GM23248 (cell line): ENCODE measurements at regions not wholly inside any gene's neighbourhood (a gene's known extent, or its start where the extent isn't known, plus 50 kb on each side); places are given as distances from the start of the nearest gene placed in this dataset.

Experiments used
- DNase-seq: peaks from one replicate; pipeline ENCODE4 v3.0.0-alpha.2; 2015
- H2AFZ ChIP-seq: fragments of 200-600 bp; sonication (generic); 2 replicates; pipeline ENCODE4 v1.6.1; 2016; ENCODE audit warnings: antibody characterized with exemption
- H3F3A ChIP-seq: fragments of 200-600 bp; sonication (generic); 2 replicates; pipeline ENCODE4 v1.6.1; 2016; ENCODE audit warnings: mild to moderate bottlenecking, antibody characterized with exemption, mixed run types; ENCODE audit not compliant: insufficient read depth
- H3K27ac ChIP-seq: fragments of 200-600 bp; sonication (generic); 2 replicates; pipeline ENCODE4 v1.5.1; 2016; ENCODE audit warnings: mild to moderate bottlenecking
- H3K27me3 ChIP-seq: fragments of 200-600 bp; sonication (generic); replicated peaks from 2 replicates; pipeline ENCODE4 v1.6.1; 2016; ENCODE audit warnings: mild to moderate bottlenecking; ENCODE audit not compliant: insufficient read depth
- H3K36me3 ChIP-seq: fragments of 200-600 bp; sonication (generic); 2 replicates; pipeline ENCODE4 v1.6.1; 2016; ENCODE audit warnings: low read depth, mild to moderate bottlenecking
- H3K4me1 ChIP-seq: fragments of 200-600 bp; sonication (generic); 2 replicates; pipeline ENCODE4 v1.6.1; 2016; ENCODE audit warnings: mild to moderate bottlenecking; ENCODE audit not compliant: insufficient read depth
- H3K4me2 ChIP-seq: fragments of 200-600 bp; sonication (generic); one replicate; pipeline ENCODE4 v1.6.1; 2016; ENCODE audit warnings: mild to moderate bottlenecking; ENCODE audit not compliant: unreplicated experiment
- H3K4me3 ChIP-seq: fragments of 200-600 bp; sonication (generic); 2 replicates; pipeline ENCODE4 v1.5.1; 2016; ENCODE audit warnings: mild to moderate bottlenecking
- H3K79me2 ChIP-seq: fragments of 200-600 bp; sonication (generic); 2 replicates; pipeline ENCODE4 v1.6.1; 2016; ENCODE audit warnings: mild to moderate bottlenecking; ENCODE audit not compliant: insufficient read depth
- H3K9ac ChIP-seq: fragments of 200-600 bp; sonication (generic); 2 replicates; pipeline ENCODE4 v1.6.1; 2016; ENCODE audit warnings: mild to moderate bottlenecking
- H3K9me2 ChIP-seq: fragments of 200-600 bp; sonication (generic); 2 replicates; pipeline ENCODE4 v1.6.1; 2016; ENCODE audit warnings: mixed run types, mild to moderate bottlenecking, moderate library complexity; ENCODE audit not compliant: insufficient read depth
- H3K9me3 ChIP-seq: fragments of 200-600 bp; sonication (generic); one replicate; pipeline ENCODE4 v1.6.1; 2017; ENCODE audit warnings: low read depth
- H4K20me1 ChIP-seq: fragments of 200-600 bp; sonication (generic); 2 replicates; pipeline ENCODE4 v1.6.0; 2016; ENCODE audit not compliant: insufficient read depth
- EZH2 ChIP-seq: fragments of 200-600 bp; sonication (generic); IDR thresholded peaks from 2 replicates; pipeline ENCODE4 v1.6.1; 2018; ENCODE audit warnings: antibody characterized with exemption, mild to moderate bottlenecking; ENCODE audit not compliant: insufficient read depth, poor library complexity, severe bottlenecking
- EZH2phosphoT487 ChIP-seq: fragments of 200-600 bp; sonication (generic); IDR thresholded peaks from 2 replicates; pipeline ENCODE4 v1.6.1; 2018; ENCODE audit warnings: antibody characterized with exemption, moderate library complexity, mild to moderate bottlenecking, low read depth; ENCODE audit not compliant: insufficient read depth
- WGBS, 2 experiments: methylation state at CpG; one replicate each; pipeline ENCODE4 v1.1.6; 2015 to 2017; ENCODE audit warnings: low lambda C conversion rate in 2 of 2, low coverage in 1 of 2; ENCODE audit errors: missing lambda C conversion rate in 2 of 2; 5-methylcytosine and 5-hydroxymethylcytosine counted together
- in situ Hi-C: fragments of 300-500 bp; cut with MboI; formaldehyde crosslinking; loops from 2 replicates; pipeline ENCODE4 v1.15.0; 2020

DNA sequence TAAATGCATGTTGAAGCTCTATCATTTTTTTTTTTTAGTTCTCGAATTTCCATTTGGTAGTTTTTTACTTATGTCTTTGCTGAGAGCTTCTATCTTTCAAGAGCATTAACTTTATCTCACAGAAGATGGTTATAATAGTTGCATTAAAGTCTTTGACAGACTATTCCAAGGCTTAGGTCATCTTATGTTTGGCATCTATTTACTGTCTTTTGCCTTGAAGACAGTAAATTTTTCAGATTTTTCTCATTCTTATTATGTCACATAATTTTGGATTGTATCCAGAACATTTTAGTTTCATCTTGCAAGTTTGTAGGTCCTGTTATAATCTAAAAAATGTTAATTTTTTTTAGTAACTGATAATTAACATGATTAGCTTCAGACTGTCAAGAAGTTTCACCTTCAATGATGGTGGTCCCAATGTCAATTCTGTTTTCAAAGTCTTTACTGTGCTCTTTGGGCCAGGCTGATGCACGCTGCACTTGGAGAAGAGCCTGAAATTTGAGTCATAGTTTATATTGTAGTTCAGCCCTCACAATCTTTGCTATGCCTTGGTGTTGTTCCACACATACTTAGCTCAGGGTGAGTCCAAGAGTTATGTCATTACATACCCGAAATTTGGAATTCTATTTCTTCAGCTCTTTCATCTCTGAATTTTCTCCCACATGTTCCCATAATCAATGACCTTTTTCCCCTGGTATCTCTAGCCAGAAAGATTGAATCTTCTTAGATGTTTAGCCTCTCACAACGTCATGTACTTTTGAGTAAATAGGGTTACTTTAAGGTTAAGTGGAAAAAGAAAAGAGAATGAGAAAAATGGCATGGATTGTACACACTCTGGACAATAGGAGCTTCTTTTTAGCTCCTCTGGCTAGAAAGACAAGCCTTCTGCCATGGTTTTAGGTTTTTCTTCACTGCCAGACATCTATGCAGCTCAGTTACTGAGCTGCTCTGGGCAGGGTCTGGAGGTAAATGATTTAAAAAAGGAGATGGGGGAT, 110.3 kb upstream of the BTBD3 start:
- Histone ChIP-seq H3K27me3 (no peaks in the 10 kb centered on the region), H3K4me1 (peaks cover 56% of the 10 kb centered on the region), H3K36me3 (no peaks in the 10 kb centered on the region), H4K20me1 (no peaks in the 10 kb centered on the region), H3K79me2 (no peaks in the 10 kb centered on the region), H3K4me3 (peak overlapping the region; percentile 31; the same call in 1 of the 2 replicates), H2AFZ (no peak overlapping the region; the same call in 1 of the 2 replicates), H3K9me3 (no peaks in the 10 kb centered on the region), H3K9ac (no peak overlapping the region), H3K9me2 (no peaks in the 10 kb centered on the region), H3K4me2 (peak overlapping the region; percentile 49), H3K27ac (peak overlapping the region; percentile 50), H3F3A (peaks cover 38% of the 10 kb centered on the region)
- peak; percentile 93 for DNase-seq
- in situ Hi-C loops, result no loop called here
- TF ChIP-seq EZH2phosphoT487 (no peak), EZH2 (no peak)
- WGBS, 2 experiments, result 8 to 15% methylated on average over 4 of the region's 4 CpGs

DNA sequence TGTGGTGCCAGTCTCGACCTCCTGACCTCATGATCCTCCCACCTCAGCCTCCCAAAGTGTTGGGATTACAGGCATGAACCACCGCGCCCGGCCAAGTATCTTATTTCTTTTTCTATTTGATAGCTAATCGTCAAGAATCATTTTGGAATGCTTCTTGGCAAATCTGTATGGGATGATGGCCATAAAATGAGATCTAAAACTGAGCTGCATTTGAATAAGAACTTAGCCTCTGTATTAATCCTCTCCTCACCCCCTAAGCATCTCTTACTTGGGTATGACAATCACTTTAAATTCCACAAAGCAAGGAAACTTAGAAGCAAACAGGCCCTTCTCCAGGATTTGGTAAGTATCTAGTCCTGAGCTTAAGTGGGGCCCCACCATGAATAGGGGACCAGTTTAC, 108.9 kb upstream of the BTBD3 start:
- Histone ChIP-seq H3K9me2 (no peaks in the 10 kb centered on the region), H3K79me2 (no peaks in the 10 kb centered on the region), H3K9me3 (no peaks in the 10 kb centered on the region), H3K27ac (no peak overlapping the region), H3K4me3 (no peak overlapping the region), H3K4me2 (no peak overlapping the region), H3K36me3 (no peaks in the 10 kb centered on the region), H3K9ac (no peak overlapping the region), H3K27me3 (no peaks in the 10 kb centered on the region), H3F3A (peaks cover 46% of the 10 kb centered on the region), H2AFZ (no peak overlapping the region), H4K20me1 (no peaks in the 10 kb centered on the region), H3K4me1 (peaks cover 66% of the 10 kb centered on the region)
- in situ Hi-C loops, result no loop called here
- 73 to 80% methylated on average over 5 of the region's 5 CpGs for WGBS, 2 experiments
- TF ChIP-seq EZH2, result no peak
- no peak for TF ChIP-seq EZH2phosphoT487
- DNase-seq, result no peak

DNA sequence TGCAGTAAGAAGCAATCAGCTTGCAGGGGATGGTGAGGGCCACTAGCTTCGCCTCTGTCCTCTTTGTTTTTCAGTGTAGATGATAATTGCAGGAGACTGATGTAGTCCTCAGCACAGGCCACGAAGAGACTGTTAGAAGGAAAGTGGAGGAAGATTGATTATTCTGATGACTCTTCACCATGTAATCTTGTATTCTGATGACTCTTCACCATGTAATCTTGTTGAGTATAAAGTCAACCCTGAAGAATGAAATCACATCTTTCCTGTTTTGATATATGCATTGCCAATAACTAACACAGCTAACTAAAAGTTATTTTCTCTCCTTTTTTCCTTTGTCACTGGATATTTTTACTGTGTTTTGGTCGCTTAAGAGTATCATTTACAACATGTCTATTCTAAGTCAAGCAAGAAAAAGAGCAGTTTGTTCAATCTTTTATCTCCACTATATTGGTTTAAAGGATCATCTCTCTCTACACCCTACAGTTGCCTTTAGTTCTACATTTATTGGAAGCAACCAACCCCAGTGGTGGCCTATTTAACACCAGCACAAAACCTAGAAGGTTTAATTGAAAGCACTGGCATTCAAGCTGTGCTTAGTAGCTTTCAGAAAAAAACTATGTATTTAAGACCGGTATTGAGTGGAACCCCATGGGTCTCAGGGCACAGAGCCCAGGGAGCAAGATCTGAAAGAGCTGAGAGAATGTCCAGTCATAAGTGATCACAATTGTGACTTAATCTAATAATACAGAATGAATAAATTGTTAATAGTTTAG, 107.2 kb upstream of the BTBD3 start:
- WGBS, 2 experiments, result 3 to 7% methylated on average over 4 of the region's 4 CpGs
- H3K4me3 ChIP-seq, result peak overlapping the region; percentile 34
- no peaks in the 10 kb centered on the region for H3K9me3 ChIP-seq
- H3K27me3 ChIP-seq, result no peaks in the 10 kb centered on the region
- peak overlapping the region; percentile 49 for H3K4me2 ChIP-seq
- H3K27ac ChIP-seq, result peak overlapping the region; percentile 60
- H3K9me2 ChIP-seq, result no peaks in the 10 kb centered on the region
- peaks cover 77% of the 10 kb centered on the region for H3K4me1 ChIP-seq
- H3K9ac ChIP-seq, result no peak overlapping the region
- no peaks in the 10 kb centered on the region for H3K36me3 ChIP-seq
- peak; percentile 80 for DNase-seq
- in situ Hi-C loops, result no loop called here
- peak overlapping the region; percentile 21 for H2AFZ ChIP-seq
- H3F3A ChIP-seq, result peaks cover 51% of the 10 kb centered on the region
- TF ChIP-seq EZH2, result no peak
- peak; percentile 88 for TF ChIP-seq EZH2phosphoT487
- no peaks in the 10 kb centered on the region for H3K79me2 ChIP-seq
- no peaks in the 10 kb centered on the region for H4K20me1 ChIP-seq

DNA sequence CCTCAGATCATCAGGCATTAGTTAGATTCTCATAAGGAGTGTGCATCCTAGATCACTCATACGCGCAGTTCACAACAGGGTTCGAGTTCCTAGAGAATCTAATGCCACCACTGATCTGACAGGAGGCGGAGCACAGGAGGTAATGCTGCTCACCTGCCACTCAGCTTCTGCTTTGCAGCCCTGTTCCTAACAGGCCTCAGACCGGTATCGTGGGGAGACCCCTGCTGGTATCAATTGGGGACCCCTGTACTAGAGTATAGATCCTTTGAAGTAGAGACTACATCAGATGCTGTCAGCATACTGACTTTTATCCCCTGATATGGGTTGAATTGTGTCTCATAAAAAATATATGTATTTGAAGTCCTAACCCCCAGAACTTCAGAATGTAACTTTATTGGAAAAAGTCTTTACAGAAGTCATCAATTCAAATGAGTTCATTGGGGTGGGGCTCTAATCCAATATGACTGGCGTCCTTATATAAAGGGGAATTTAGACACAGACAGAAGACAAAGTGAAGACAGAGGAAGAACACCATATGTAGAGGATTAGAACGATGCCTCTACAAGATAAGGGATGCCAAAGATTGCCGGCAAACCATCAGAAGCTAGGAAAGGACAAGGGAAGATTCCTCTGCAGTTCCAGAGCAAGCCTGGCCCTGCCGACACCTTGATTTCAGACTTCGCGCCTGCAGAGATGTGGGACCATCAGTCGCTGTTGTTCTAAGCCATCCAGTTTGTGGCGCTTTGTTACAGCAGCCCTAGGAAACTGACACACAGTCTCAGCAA, 104.4 kb upstream of the BTBD3 start:
- no peak for DNase-seq
- Histone ChIP-seq H4K20me1 (no peaks in the 10 kb centered on the region), H3K9ac (no peak overlapping the region), H3K4me1 (peaks cover 56% of the 10 kb centered on the region), H3K4me3 (no peak overlapping the region), H2AFZ (peak overlapping the region; percentile 24; the same call in 1 of the 2 replicates), H3K27ac (no peak overlapping the region), H3F3A (peaks cover 31% of the 10 kb centered on the region), H3K4me2 (peak overlapping the region; percentile 72), H3K36me3 (no peaks in the 10 kb centered on the region), H3K9me2 (no peaks in the 10 kb centered on the region), H3K27me3 (no peaks in the 10 kb centered on the region), H3K79me2 (no peaks in the 10 kb centered on the region), H3K9me3 (no peaks in the 10 kb centered on the region)
- TF ChIP-seq EZH2phosphoT487 (no peak), EZH2 (no peak)
- WGBS, 2 experiments, result 85 to 86% methylated on average over 14 of the region's 14 CpGs
- in situ Hi-C loops, result no loop called here
